HepG2 (cell line): ENCODE measurements at regions not wholly inside any gene's neighbourhood (a gene's known extent, or its start where the extent isn't known, plus 50 kb on each side); places are given as distances from the start of the nearest gene placed in this dataset.

Experiments
- ATF2 ChIP-seq: sonication (generic); formaldehyde crosslinking; IDR thresholded peaks from 2 replicates; pipeline ENCODE4 v1.4.0; 2020; ENCODE audit warnings: missing genetic modification reagents
- BORCS8-MEF2B ChIP-seq: sonication (generic); formaldehyde crosslinking; IDR thresholded peaks from 2 replicates; pipeline ENCODE4 v1.8.0; 2022; ENCODE audit warnings: mild to moderate bottlenecking, missing genetic modification reagents
- GABPA ChIP-seq, 2 experiments: IDR thresholded peaks; 2 replicates each; pipeline ENCODE4 v1.6.1; 2011 to 2016; ENCODE audit warnings: low read depth in 2 of 2, low read length in 1 of 2, missing biosample characterization in 1 of 2, missing genetic modification characterization in 1 of 2
- MAFK ChIP-seq, 2 experiments: IDR thresholded peaks in 1 of 2; conservative IDR thresholded peaks in 1 of 2; 2 replicates each; pipeline ENCODE4 v1.6.1; 2011; ENCODE audit warnings: improper control_type of control experiment in 2 of 2, low read length in 2 of 2
- NR2F2 ChIP-seq: IDR thresholded peaks from 2 replicates; pipeline ENCODE4 v1.6.1; 2012; ENCODE audit warnings: low read depth, inconsistent platforms, borderline replicate concordance
- PRPF4 ChIP-seq: fragments of 200-400 bp; formaldehyde crosslinking; IDR thresholded peaks from 2 replicates; pipeline ENCODE4 v1.6.1; 2016; ENCODE audit warnings: low read length, low read depth; ENCODE audit not compliant: poor library complexity, severe bottlenecking
- RAD21 ChIP-seq: fragments of 450-650 bp; formaldehyde crosslinking; IDR thresholded peaks from 2 replicates; pipeline ENCODE4 v1.5.0; 2020; ENCODE audit warnings: mild to moderate bottlenecking
- RFXANK ChIP-seq: IDR thresholded peaks from 2 replicates; pipeline ENCODE4 v1.6.1; 2016
- TF ChIP-seq, protein P1 (sequence below): sonication (generic); formaldehyde crosslinking; IDR thresholded peaks from 2 replicates; pipeline ENCODE4 v1.4.0; 2020; ENCODE audit warnings: missing genetic modification reagents
- TF ChIP-seq, protein P2 (sequence below): sonication (generic); formaldehyde crosslinking; IDR thresholded peaks from 2 replicates; pipeline ENCODE4 v1.5.1; 2020; ENCODE audit warnings: mild to moderate bottlenecking, missing genetic modification reagents, moderate library complexity

DNA sequence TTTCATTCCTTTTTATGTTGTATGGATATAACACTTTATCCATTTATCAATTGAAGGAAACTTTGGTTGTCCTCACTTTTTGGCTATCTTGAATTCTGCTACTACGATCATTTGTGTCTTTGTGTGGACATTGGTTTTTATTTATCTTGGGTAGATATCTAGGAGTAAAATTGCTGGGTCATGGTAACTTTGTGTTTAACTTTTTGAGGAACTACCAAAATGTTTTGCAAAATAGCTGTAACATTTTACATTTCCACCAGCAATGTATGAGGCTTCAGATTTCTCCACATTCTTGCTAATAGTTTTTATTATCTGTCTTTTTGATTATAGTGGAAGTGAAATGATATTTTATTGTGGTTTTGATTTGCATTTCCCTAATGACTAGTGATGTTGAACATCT, 55.6 kb downstream of the TLNRD1 start:
- TF ChIP-seq RFXANK (CRISPR knock-in tag) (no peak), RAD21 (CRISPR knock-in tag) (no peak), BORCS8-MEF2B (CRISPR knock-in tag) (no peak), MAFK (conservative IDR thresholded peaks at IDR 0.05 in 1 of 2, IDR thresholded peaks at IDR 0.05 in 1 of 2; ENCODE audit: low read length in 2 of 2) (no peak), PRPF4 (no peak), NR2F2 (no peak), ATF2 (no peak), GABPA (IDR thresholded peaks at IDR 0.05; ENCODE audit: low read depth, low read length) (no peak), GABPA (CRISPR knock-in tag; IDR thresholded peaks at IDR 0.05; ENCODE audit: low read depth) (no peak)
- TF ChIP-seq, protein P1, sequence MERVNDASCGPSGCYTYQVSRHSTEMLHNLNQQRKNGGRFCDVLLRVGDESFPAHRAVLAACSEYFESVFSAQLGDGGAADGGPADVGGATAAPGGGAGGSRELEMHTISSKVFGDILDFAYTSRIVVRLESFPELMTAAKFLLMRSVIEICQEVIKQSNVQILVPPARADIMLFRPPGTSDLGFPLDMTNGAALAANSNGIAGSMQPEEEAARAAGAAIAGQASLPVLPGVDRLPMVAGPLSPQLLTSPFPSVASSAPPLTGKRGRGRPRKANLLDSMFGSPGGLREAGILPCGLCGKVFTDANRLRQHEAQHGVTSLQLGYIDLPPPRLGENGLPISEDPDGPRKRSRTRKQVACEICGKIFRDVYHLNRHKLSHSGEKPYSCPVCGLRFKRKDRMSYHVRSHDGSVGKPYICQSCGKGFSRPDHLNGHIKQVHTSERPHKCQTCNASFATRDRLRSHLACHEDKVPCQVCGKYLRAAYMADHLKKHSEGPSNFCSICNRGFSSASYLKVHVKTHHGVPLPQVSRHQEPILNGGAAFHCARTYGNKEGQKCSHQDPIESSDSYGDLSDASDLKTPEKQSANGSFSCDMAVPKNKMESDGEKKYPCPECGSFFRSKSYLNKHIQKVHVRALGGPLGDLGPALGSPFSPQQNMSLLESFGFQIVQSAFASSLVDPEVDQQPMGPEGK, result no peak
- TF ChIP-seq, protein P2, sequence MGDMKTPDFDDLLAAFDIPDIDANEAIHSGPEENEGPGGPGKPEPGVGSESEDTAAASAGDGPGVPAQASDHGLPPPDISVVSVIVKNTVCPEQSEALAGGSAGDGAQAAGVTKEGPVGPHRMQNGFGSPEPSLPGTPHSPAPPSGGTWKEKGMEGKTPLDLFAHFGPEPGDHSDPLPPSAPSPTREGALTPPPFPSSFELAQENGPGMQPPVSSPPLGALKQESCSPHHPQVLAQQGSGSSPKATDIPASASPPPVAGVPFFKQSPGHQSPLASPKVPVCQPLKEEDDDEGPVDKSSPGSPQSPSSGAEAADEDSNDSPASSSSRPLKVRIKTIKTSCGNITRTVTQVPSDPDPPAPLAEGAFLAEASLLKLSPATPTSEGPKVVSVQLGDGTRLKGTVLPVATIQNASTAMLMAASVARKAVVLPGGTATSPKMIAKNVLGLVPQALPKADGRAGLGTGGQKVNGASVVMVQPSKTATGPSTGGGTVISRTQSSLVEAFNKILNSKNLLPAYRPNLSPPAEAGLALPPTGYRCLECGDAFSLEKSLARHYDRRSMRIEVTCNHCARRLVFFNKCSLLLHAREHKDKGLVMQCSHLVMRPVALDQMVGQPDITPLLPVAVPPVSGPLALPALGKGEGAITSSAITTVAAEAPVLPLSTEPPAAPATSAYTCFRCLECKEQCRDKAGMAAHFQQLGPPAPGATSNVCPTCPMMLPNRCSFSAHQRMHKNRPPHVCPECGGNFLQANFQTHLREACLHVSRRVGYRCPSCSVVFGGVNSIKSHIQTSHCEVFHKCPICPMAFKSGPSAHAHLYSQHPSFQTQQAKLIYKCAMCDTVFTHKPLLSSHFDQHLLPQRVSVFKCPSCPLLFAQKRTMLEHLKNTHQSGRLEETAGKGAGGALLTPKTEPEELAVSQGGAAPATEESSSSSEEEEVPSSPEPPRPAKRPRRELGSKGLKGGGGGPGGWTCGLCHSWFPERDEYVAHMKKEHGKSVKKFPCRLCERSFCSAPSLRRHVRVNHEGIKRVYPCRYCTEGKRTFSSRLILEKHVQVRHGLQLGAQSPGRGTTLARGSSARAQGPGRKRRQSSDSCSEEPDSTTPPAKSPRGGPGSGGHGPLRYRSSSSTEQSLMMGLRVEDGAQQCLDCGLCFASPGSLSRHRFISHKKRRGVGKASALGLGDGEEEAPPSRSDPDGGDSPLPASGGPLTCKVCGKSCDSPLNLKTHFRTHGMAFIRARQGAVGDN (CRISPR knock-in tag), result no peak
